ENCODE measurements at regions not wholly inside any gene's neighbourhood (a gene's known extent, or its start where the extent isn't known, plus 50 kb on each side); places are given as distances from the start of the nearest gene placed in this dataset.

GRCh38 chr11:38191101-38191500 lies 1593.1 kb upstream of the RAG2 start:
- Mint-ChIP-seq H3K4me3 (no peak overlapping the region), H3K36me3 (no peaks in the 10 kb centered on the region), H3K9me3 (peaks cover 4 to 27% (median 9%) of the 10 kb centered on the region in 7 donors), H3K27ac (no peak overlapping the region), H3K27me3 (ENCODE audit: low read depth in 3 of 3) (no peaks in the 10 kb centered on the region), H3K4me1 (no peaks in the 10 kb centered on the region)
- Histone ChIP-seq H3K4me2 (replicated peaks; ENCODE audit: extremely low read depth, low read length, poor library complexity, severe bottlenecking) (no peak overlapping the region), H3K9me3 (replicated peaks in 1 of 2; ENCODE audit: control insufficient read depth in 1 of 2, insufficient read depth in 1 of 2, low read length in 2 of 2) (no peaks in the 10 kb centered on the region), H3K4me1 (ENCODE audit: control insufficient read depth in 1 of 2, insufficient read depth in 2 of 2, low read length in 2 of 2) (no peaks in the 10 kb centered on the region), H3K79me2 (ENCODE audit: insufficient read depth, low read length) (no peaks in the 10 kb centered on the region), H3K36me3 (replicated peaks in 1 of 2; ENCODE audit: control insufficient read depth in 1 of 2, insufficient read depth in 2 of 2, low read length in 2 of 2) (no peaks in the 10 kb centered on the region), H3K27me3 (ENCODE audit: control insufficient read depth in 2 of 2, insufficient read depth in 2 of 2, low read length in 2 of 2) (no peaks in the 10 kb centered on the region), H3K27ac (ENCODE audit: low read depth in 1 of 2, low read length in 2 of 2) (no peak overlapping the region), H3K4me3 (replicated peaks in 1 of 3; ENCODE audit: low read depth in 2 of 3, low read length in 3 of 3) (no peak overlapping the region), H2AFZ (ENCODE audit: insufficient read depth, low read depth, low read length, poor library complexity, severe bottlenecking) (no peak overlapping the region), H4K20me1 (ENCODE audit: insufficient read depth, low read length) (no peaks in the 10 kb centered on the region), H3K9ac (ENCODE audit: insufficient read depth, low read length, poor library complexity, severe bottlenecking) (no peak overlapping the region)
- no CpG with 5 or more reads among the region's 1 CpG for WGBS (ENCODE audit: insufficient coverage)
- TF ChIP-seq CTCF (IDR thresholded peaks at IDR 0.05) = no peak
- intact Hi-C loops (cut with micrococcal nuclease) = no loop called here
- no peak for DNase-seq

DNA sequence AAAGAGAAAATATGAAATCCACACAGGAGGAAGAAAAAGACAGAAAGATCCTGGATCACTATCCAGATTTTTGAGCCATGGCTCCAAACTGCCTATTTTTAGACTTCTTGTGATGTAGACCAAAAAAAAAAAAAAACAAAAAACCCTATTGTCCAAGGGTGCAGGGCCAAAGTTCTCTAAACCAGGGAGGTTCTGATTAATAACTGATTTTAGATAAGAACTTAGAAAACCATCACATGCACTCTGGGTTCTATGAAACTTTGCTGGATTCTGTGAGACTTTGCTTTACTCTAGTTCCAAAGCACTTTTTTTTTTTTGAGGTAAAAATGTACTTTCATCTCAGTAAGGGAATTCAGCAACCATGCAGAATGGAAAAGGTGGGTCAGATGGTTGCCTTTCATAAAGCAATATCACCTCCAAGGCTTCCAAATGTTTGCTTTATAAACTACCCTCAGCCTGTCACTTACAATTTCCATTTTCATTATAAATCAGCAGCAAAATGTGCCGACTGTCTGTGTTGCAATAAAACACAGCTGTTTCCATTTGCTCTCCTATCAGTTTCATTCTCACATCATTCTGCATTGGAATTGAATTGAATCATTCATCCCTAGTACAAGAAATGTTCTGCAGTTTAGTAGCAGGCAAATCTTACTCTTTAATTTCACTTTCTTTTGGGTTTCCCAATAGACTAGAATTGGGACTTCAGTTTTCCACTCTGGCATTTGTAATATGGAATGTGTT lies 1584.3 kb upstream of the RAG2 start:
- H3K36me3 Mint-ChIP-seq = no peaks in the 10 kb centered on the region
- 0% methylated on average over 1 of the region's 1 CpG for WGBS (ENCODE audit: insufficient coverage)

More for the DNA sequence above, 1584.3 kb upstream of the RAG2 start:
- Histone ChIP-seq H3K9ac (ENCODE audit: insufficient read depth, low read length, poor library complexity, severe bottlenecking) (no peak overlapping the region), H3K4me1 (ENCODE audit: control insufficient read depth in 1 of 2, insufficient read depth in 2 of 2, low read length in 2 of 2) (no peaks in the 10 kb centered on the region), H3K27me3 (ENCODE audit: control insufficient read depth in 2 of 2, insufficient read depth in 2 of 2, low read length in 2 of 2) (no peaks in the 10 kb centered on the region), H3K27ac (ENCODE audit: low read depth in 1 of 2, low read length in 2 of 2) (no peak overlapping the region), H3K4me3 (replicated peaks in 1 of 3; ENCODE audit: low read depth in 2 of 3, low read length in 3 of 3) (no peak overlapping the region), H3K9me3 (replicated peaks in 1 of 2; ENCODE audit: control insufficient read depth in 1 of 2, insufficient read depth in 1 of 2, low read length in 2 of 2) (no peaks in the 10 kb centered on the region), H3K4me2 (replicated peaks; ENCODE audit: extremely low read depth, low read length, poor library complexity, severe bottlenecking) (no peak overlapping the region), H3K36me3 (replicated peaks in 1 of 2; ENCODE audit: control insufficient read depth in 1 of 2, insufficient read depth in 2 of 2, low read length in 2 of 2) (no peaks in the 10 kb centered on the region), H2AFZ (ENCODE audit: insufficient read depth, low read depth, low read length, poor library complexity, severe bottlenecking) (no peak overlapping the region), H3K79me2 (ENCODE audit: insufficient read depth, low read length) (no peaks in the 10 kb centered on the region), H4K20me1 (ENCODE audit: insufficient read depth, low read length) (no peaks in the 10 kb centered on the region)
- no peak overlapping the region for H3K27ac Mint-ChIP-seq
- intact Hi-C loops (cut with micrococcal nuclease) = no loop called here
- no peaks in the 10 kb centered on the region for H3K4me1 Mint-ChIP-seq
- no peak for DNase-seq
- no peak for TF ChIP-seq CTCF (IDR thresholded peaks at IDR 0.05)
- no peaks in the 10 kb centered on the region for H3K27me3 Mint-ChIP-seq (ENCODE audit: low read depth in 3 of 3)
- no peak overlapping the region for H3K4me3 Mint-ChIP-seq
- peaks cover 0 to 8% (median 3%) of the 10 kb centered on the region in 7 donors for H3K9me3 Mint-ChIP-seq
